ENCODE measurements at regions not wholly inside any gene's neighbourhood (a gene's known extent, or its start where the extent isn't known, plus 50 kb on each side); places are given as distances from the start of the nearest gene placed in this dataset.

DNA sequence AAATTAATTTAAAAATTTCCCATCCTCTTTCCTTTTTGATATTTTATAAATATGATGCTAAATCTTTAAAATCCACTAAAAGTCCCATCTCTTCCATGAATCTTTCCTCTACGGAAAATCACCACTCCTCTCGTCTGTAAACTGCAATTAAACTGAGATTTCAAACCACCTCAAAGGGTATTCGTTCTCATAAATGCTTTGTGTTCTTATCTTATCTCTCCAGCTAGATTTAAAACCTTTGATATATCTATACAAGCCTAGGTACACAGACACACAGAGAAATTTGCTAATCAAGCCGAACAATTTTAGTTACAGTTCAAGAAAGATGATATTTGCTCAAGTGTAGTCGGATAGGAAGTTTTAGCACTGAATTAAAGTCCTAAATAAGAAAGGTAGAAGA is 214.6 kb upstream of the PRDM1 start:
- TF ChIP-seq, protein P1, sequence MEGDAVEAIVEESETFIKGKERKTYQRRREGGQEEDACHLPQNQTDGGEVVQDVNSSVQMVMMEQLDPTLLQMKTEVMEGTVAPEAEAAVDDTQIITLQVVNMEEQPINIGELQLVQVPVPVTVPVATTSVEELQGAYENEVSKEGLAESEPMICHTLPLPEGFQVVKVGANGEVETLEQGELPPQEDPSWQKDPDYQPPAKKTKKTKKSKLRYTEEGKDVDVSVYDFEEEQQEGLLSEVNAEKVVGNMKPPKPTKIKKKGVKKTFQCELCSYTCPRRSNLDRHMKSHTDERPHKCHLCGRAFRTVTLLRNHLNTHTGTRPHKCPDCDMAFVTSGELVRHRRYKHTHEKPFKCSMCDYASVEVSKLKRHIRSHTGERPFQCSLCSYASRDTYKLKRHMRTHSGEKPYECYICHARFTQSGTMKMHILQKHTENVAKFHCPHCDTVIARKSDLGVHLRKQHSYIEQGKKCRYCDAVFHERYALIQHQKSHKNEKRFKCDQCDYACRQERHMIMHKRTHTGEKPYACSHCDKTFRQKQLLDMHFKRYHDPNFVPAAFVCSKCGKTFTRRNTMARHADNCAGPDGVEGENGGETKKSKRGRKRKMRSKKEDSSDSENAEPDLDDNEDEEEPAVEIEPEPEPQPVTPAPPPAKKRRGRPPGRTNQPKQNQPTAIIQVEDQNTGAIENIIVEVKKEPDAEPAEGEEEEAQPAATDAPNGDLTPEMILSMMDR (IDR thresholded peaks at IDR 0.05) = no peak
- TF ChIP-seq EP300 (IDR thresholded peaks at IDR 0.05; ENCODE audit: borderline replicate concordance in 1 of 2, low read depth in 1 of 2, low read length in 1 of 2) (no peak), YY1 (IDR thresholded peaks at IDR 0.05; ENCODE audit: low read depth) (no peak), GABPA (IDR thresholded peaks at IDR 0.05; ENCODE audit: low read depth) (no peak), FOXJ3 (CRISPR knock-in tag; IDR thresholded peaks at IDR 0.05) (no peak), FOXM1 (IDR thresholded peaks at IDR 0.05; ENCODE audit: low read depth) (no peak), TEAD4 (IDR thresholded peaks at IDR 0.05; ENCODE audit: borderline replicate concordance, insufficient read depth) (no peak)
- TF ChIP-seq, protein P2, sequence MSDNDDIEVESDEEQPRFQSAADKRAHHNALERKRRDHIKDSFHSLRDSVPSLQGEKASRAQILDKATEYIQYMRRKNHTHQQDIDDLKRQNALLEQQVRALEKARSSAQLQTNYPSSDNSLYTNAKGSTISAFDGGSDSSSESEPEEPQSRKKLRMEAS (IDR thresholded peaks at IDR 0.05; ENCODE audit: low read depth) = no peak
- TF ChIP-seq, protein P3, sequence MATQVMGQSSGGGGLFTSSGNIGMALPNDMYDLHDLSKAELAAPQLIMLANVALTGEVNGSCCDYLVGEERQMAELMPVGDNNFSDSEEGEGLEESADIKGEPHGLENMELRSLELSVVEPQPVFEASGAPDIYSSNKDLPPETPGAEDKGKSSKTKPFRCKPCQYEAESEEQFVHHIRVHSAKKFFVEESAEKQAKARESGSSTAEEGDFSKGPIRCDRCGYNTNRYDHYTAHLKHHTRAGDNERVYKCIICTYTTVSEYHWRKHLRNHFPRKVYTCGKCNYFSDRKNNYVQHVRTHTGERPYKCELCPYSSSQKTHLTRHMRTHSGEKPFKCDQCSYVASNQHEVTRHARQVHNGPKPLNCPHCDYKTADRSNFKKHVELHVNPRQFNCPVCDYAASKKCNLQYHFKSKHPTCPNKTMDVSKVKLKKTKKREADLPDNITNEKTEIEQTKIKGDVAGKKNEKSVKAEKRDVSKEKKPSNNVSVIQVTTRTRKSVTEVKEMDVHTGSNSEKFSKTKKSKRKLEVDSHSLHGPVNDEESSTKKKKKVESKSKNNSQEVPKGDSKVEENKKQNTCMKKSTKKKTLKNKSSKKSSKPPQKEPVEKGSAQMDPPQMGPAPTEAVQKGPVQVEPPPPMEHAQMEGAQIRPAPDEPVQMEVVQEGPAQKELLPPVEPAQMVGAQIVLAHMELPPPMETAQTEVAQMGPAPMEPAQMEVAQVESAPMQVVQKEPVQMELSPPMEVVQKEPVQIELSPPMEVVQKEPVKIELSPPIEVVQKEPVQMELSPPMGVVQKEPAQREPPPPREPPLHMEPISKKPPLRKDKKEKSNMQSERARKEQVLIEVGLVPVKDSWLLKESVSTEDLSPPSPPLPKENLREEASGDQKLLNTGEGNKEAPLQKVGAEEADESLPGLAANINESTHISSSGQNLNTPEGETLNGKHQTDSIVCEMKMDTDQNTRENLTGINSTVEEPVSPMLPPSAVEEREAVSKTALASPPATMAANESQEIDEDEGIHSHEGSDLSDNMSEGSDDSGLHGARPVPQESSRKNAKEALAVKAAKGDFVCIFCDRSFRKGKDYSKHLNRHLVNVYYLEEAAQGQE (IDR thresholded peaks at IDR 0.05; ENCODE audit: low read depth, low read length) = no peak
